Medulla oblongata (tissue), 1 donor: ENCODE measurements at regions not wholly inside any gene's neighbourhood (a gene's known extent, or its start where the extent isn't known, plus 50 kb on each side); places are given as distances from the start of the nearest gene placed in this dataset.

Experiments used
- DNase-seq: peaks from one replicate; pipeline ENCODE4 v3.0.0-alpha.2; 2015; ENCODE audit errors: extremely low spot score

DNA sequence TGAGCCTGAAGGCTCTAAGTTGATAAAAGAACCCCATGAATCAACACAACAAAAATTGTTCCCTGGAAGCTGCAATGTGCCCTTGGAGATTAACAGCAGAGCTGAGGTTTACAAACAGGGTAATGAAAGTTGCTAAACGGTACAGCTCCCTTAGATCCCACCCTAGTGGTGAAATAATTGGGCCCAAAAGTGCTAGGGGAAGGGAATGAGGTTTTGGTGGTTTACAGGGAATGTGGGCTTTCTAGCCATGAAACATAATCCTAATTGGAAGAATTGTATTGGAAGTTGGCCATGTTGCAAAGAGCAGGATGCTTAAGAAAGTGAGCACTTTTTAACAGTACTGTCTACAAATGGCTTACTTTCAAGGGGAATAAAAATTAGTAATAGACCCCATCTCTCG is 180.2 kb upstream of the SMIM21 start:
- DNase-seq = no peak

DNA sequence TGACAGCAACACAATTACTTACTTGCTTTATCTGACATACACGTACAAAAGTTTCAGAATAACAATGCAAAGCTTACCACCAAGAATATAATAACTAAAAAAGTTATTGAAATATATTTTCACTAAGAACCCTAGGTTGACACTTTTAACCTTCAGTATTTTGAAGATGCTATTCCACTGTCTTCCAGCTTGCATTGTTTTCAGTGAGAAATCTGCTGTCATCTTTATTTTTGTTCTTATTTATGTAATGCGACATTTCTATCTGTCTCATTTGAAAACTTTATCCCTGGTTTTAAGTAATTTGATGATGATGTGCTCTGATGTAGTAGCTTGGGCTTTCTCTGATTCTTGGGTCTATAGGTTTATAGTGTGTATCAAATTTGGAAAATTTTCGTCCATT is 165.0 kb upstream of the SMIM21 start:
- no peak for DNase-seq

DNA sequence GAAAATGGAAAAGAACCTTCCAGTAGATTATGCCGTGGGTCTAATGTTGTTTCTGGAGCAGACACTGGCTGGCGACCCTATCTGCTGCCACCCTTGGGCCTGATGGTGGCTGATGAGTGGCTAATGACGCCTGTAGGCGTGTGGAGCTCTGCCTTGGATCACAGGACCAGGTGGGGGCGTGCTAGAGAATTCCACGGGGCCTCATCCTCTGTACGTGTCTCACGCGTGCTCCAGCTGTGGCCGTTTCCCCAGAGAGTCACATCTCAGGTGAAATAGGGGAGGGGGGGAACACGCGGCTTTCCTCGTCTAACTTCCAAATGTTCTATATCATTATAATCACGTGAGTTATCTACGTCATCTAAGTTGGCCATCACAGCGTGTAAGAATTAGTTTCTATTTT is 160.9 kb upstream of the SMIM21 start:
- DNase-seq = no peak

DNA sequence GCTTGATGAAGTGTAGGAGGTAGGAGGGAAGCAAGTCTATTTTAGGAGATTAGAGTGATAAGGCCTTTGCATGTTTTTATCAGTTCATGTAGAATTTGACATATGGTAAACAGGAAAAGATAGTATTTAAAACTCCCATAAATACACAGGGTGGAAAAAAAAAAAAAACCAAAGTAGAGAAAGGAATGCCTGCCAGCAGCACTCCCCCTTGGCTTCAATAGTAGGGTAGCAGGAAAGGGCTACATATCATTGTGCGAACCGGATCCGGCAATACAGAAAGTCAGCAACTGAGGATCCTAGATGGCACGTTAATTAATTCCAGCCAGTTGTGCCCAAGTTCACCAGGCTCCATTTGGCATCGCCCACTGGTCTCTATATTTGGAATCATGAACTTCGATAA is 159.6 kb upstream of the SMIM21 start:
- no peak for DNase-seq

DNA sequence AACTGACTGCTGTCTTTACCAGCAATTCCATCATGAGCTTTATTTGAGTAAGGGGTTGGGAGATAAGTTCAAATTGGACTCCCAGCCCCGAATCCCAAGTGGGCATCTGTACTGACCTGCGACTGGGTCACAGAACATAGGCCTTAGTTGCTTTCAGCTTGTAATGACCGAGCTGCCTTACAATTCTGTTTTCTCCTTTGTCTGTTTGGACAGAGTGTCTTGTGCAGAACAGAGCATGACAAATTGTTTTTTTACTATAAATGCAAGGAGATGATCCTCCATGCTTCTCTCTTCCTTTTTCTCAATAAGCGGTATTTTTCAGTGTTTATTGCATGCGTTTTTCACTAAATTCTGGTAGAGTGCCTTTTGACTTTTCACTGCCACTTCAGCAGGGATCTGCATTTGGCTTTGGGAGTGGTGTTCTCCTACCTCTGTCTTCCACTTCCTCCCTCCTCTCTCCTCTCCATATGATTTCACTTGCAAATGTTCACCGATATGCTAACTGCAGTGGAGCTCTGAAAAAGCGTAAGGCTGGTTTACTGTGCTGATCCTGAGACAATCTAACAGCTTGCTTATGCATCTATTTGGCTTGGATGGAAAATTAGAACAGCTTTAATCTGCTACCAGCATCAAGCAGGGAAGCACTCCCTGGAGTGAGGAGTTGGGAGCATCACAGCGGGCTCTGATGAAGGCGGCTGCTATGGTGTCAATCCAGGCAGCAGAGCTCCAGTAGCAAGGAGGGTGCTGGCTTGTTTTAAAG is 158.8 kb upstream of the SMIM21 start:
- no peak for DNase-seq

DNA sequence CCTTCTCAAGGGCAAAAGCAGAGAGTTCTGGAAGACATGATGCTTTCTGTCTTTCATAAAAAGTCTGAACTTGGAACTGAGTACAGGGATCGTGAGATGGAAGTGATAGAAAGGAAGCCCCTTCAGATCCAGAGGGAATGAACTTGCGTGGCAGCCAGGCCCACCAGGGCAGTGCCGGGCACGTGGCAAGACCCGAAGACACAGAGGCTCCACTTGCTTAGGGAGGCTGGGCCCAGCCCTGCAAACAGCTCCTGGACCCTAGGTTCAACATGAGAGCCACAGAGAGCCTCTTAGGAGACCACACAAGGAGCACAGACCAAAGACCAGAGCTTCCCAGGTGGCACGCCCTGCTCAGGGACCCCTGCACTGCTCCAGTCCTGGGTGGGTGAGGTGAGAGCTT is 155.4 kb upstream of the SMIM21 start:
- DNase-seq = no peak

DNA sequence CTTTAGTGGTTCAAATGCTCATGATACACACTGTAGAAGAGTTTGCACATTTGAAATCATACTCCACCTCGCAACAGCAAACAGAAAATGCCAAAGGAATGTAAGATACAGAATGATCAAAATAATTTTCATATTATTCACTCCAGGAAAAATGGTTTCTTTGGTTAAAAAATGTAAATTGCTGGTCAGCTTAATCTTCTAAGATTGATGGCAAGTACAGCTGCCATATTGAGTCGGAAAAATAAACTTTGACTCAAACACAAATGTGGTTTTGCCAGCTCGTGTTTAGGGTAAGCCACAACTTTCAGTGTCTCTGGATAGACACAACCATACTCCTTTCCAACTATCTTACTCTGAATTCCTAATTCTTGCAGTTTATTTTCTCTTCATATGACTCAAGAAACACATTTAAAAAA is 154.9 kb upstream of the SMIM21 start:
- no peak for DNase-seq

DNA sequence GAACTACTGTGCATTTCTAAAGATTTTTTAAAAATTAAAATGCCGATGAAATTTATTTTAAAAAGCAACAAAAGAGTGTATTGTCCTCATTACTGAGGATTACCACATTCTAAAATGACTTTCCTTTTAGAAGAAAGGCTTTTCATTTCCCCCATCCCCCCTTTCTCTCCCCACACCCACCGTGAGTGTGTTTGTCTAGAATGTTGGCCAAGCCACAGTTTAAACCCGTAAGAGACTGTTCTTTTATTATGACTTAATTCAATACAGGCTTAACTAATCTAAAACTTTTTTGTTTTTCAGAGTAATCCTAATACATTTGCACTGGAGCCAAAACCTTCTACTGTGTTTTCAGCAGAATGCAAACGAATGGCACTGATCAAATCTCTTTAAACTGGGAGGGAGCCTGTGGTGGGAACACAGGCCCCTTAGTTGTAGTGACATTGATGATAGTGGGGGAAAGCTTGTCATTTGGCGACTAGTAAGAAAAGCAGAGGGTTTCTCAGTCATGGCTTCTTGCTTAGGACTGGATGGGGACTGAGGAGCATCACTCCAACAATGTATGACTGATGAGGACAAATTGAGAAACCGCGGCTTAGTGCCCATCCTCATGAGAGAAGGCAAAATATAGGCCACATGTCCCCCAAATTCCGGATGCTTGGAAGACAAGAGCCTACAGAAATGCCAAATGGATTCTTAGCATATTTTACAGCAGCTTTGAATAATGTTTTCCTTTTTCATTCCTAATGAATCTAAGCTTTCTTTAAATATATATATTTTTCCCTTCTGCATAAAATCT is 154.0 kb upstream of the SMIM21 start:
- no peak for DNase-seq

DNA sequence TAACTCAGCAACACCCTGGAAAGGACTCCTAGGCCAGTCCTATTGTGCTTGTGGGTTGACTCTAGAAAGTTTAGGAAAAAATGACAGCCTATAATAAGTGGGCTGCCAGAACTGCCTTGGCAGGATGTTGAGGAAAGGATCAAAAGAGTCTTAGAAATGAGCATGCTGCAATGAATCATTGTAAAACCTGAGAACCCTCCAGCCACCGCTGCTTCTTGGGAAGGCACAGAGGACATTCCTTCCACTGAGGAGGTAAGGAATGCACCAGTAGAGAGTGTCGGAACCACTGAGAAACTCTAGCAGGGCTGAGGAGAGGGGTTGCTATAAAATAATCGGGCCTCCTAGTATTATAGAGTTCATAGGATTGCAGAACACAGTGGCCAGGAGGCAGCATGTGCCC is 146.7 kb upstream of the SMIM21 start:
- no peak for DNase-seq

DNA sequence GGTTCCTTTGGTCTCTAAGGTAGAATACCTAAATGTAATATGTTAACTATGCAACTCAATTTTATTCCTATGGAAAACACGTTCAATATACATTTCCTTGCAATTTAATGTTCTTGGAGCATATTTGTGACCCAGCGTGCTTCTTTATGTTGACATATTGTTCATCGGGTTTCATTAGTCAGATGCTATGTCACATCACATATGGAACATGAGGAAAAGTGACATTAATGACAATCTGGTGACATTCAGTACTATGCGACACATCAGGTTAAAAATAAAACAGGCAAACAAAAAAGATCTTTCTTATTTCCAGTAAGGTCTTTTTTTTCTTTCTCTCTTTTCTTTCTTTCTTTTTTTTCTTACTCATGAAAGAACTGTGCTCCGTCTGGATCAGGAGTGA is 135.6 kb upstream of the SMIM21 start:
- DNase-seq = no peak

DNA sequence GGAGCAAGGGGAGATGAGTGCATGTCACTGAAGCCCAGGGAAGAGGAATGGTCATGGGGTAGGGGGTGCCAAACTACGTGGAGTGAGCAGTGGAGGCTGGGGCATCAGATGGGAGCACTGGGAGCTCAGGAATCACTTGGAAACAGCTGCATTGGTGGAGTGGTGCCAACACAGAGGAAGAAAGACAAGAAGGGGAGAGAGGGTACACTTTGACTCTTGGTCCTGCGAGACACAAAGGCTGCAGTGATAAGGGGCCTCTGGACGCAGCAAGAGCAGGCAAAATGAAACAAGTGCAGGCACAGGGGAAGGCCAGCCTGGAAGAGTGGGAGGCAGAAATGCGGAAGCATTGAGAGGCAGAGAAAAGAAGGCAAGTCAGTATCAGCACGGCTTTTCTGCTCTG is 134.7 kb upstream of the SMIM21 start:
- DNase-seq = no peak

DNA sequence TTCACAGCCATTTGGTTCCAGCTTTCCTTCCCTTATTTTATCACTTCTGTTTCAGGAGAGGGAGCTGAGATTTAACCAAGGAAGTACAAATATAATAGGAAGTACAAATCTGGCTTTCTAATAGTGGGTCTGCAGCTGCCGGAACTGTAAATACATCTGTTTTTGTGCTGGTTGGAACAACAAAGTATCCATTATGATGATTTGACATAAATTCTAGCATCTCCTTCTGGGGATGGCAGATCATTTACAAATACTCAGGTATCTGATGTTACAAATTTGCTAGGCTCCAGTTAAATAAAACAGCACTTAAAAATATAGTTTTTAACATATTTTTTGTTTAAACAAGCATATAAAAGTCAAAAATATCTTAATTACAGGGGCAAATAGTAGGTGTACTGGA is 131.3 kb upstream of the SMIM21 start:
- DNase-seq = no peak

DNA sequence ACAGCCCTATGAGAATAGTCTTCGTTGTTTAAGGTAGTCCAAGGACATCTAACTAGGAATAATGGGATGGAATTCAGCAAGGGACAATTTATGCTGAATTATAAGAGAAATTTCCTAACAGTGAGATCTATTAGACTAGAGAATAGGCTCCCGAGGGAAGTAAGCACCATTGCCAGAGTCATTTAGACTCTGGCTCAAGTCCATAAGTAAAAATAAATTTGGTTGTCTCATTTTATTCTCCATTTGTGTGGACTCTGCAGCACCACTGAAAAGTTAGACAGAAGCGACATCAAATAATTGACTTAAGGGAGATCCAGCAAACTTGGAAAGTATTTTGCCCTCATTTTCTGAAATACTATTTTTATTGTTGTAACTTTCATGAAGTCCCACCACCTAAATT is 129.3 kb upstream of the SMIM21 start:
- no peak for DNase-seq

DNA sequence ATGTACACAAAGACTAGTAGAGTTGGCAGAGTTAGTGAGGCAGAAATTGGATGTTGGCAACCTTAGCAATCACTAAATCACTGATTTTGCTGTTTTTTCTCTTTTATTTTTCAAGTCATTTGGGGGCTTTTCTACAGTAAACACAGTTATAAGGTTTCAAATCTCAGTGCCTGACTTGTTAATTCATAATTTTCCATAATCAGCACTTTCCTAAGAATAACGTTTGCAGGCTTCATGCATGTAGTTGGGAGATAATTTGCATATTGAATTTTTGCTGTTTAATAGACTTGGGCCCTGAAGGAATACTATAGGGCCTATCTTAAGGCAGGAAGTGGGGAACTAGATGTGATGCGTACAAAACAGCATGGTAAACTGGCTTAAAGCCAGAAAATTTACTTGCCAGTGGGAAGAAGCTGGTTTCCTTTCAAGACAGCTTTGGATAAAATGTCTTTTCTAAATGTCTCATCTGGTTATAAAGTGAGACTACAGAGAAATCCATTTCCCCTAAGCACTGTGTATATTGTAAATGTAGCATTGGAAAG is 127.2 kb upstream of the SMIM21 start:
- no peak for DNase-seq

DNA sequence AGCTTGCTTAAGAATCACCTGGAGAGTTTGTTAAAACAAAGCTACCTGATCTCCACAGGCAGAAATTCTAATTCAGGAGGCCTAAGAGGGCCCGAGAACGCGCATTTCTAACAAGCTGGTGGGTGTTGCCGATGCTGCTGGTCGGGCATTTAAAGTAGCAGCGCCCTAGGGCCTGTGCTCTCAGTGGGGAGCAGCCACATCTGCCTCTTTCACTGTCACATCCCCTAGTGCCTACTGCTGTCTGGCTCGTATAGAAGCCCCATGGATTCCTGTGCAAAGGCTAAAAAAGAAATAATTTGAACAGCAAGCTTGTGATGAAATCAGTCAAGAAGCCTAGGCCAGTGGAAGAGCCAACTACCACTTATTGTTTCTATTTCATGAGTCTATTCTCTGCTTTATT is 126.7 kb upstream of the SMIM21 start:
- DNase-seq = no peak

DNA sequence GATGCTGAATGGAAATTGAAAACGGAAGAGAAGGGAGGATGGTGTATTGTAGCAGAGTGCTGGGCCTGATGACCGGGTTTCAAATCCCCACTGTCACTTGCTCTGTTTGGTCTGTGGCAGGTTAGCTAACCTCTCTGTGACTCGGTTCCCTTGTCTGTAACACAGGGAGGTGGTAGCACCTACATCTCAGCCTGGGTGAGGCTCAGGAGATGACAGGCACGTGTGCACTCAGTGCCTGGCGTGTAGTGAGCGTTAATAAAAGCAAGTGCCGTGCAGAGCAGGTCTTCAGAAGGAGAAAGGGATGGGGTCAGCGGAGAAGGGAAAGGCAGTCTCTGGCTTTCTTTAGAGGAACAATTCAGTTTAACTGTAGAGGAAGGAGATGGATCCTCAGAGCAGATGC is 125.5 kb upstream of the SMIM21 start:
- DNase-seq = no peak

DNA sequence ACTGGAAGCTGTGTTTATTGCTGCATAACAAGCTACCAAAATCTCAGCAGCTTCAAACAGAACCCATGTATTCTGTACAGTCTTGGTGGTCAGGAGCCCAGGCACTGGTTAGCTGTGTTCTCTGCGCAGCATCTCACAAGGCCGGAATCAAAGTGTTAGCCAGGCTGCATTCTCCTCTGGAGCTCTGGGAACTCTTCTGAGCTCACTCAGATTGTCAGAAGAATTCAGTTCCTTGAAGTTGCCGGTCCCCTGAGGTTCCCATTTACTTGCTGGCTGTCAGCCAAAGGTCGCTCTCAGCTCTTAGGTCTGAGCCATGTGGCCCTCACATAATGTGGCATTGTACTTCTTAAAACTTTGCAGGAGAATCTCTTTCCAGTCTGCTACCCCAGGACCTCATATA is 123.6 kb upstream of the SMIM21 start:
- peak; percentile 27 for DNase-seq

DNA sequence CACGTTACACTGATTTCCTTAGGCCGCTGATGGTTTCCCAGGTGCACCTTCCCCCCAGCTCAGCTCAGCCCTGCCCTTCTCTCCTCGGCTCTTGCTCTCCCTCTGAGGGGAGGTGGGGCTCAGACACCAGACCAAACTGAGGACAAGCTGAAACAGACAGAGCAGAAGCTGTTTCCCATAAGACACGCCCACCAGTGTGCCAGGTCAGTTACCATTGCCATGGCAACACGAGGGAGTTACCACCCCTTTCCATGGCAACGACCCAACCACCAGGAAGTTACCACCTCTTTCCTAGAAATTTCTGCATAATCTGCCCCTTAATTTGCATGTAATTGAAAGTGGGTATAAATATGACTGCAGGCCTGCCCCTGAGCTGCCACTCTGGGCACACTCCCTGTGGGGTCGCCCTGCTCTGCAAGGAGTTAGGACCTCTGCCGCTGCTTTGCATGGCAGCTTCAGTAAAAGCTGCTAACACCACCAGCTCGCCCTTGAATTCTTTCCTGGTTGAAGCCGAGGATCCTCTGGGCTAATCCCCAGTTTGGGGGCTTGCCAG is 120.9 kb upstream of the SMIM21 start:
- no peak for DNase-seq

DNA sequence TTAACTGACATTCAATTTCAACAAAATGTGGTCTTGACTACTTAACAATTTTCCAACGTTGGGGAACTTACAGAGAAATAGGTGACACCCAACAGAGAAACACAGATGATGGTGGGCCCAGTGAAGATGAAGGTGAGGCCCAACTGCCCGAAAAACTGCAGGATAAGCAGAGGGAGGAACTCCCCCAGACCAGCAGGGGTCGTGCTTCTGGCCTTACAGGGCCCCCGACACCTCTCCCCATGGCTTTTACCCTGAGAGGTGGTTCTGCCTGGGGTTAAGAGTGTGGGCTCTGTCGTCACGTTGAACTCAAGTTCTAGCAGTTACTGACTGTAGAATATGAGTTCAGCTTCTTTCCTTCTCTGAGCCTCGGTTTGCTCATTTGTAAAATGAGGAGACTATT is 119.5 kb upstream of the SMIM21 start:
- DNase-seq = no peak

DNA sequence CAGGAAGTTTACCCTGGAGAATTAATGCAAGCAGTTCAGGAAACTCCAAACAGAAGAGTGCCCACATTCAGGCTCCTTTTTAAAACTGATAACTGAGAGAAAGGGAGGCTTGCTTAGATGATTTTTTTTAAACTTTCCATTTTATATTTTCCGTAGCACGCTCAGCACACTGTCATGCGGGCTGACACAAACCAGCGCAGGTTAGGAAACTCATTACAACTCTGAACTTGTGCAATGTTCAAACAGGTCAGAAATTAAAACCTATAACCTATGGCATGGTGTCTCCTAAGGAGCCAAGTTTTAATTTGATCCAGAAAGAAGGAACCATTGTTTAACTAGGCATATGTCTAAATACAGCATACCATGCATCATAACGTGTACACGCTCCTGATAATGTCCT is 117.7 kb upstream of the SMIM21 start:
- DNase-seq = no peak

DNA sequence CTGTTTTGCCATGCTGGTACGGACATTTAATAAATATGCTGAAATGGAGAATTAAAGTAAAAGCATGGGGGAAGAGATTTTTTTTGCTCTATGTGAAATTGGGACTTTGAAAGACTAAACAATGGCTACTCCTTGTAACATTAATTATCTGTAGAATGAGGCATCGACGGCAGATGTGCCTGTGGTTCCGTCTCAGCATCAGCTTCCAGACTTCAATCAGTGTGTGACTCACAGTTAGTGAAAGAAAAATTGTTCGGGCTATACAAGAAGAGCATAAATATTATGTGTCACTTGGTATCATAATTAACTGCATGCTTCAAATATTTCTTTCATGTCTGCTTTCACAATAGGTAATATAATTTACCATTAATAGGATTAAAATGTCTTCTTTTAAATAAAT is 117.0 kb upstream of the SMIM21 start:
- DNase-seq = no peak

DNA sequence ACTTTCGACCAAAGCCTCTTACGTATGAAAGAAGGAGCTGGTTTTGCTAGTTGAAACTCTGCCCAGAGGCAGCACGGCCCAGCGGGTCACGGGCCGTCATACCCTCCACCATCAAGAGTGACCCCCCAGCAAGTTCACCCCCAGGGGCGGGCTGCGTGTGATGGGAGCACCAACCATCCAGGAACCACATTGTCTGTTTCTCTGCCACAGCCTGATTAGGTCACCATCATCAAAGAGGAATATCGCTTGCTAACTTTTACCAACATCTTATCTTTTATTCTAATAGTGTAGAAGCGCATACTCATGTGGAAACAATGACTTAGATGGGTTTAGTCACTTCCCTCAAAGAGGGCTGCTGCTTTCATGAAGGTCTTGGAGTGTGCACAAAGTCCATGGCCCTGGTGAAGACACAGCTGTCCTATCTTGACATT is 116.6 kb upstream of the SMIM21 start:
- no peak for DNase-seq

DNA sequence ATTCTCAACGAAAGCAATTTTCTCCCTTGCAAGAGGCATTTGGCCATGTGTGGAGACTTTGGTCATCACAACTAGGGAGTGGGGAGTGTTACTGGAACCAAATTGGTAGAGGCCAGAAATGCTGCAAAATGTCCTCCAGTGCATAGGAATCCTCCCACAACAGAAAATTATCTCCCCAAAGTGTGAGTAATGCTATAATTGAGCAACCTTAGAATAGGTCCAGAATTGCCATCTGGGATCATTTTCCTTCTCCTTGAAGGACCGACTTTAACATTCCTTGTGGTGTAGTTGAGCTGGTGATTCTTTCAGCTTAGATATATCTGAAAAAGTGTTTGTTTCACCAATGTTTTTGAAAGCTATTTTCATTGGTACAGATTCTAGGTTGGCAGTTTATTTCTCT is 111.2 kb upstream of the SMIM21 start:
- no peak for DNase-seq
